ENCODE measurements at regions not wholly inside any gene's neighbourhood (a gene's known extent, or its start where the extent isn't known, plus 50 kb on each side); places are given as distances from the start of the nearest gene placed in this dataset.

DNA sequence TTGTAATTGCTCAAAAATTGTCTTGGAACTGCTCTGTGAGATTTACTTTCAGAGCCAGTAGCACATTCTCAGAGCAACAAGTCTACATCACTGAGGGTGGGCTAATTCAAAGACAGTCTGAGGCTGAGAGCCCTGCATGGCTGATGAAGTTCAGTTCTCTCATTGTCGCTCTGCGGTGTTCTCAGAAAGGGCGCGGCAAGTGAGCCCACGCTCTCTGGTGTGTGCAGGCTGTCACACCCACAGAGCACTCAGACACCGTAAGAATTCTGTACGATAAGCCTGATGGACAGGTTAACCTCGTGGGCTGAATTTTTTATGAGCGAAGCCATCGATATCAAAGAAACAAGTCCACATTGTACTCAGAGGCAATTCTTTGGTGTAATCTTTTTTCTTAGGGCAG lies 557.8 kb downstream of the HACE1 start:
- Histone ChIP-seq H3K9me3 (ENCODE audit: low read length) (no peaks in the 10 kb centered on the region), H3K4me2 (ENCODE audit: low read depth, low read length) (no peak overlapping the region), H4K20me1 (ENCODE audit: insufficient read depth, low read length) (no peaks in the 10 kb centered on the region), H3K9ac (ENCODE audit: insufficient read depth, low read depth, low read length) (no peak overlapping the region), H3K36me3 (replicated peaks in 1 of 2; ENCODE audit: control insufficient read depth in 1 of 2, insufficient read depth in 2 of 2, low read length in 2 of 2) (no peaks in the 10 kb centered on the region), H3K79me2 (ENCODE audit: insufficient read depth, low read length) (no peaks in the 10 kb centered on the region), H2AFZ (ENCODE audit: low read length) (no peak overlapping the region), H3K27me3 (ENCODE audit: control insufficient read depth in 1 of 2, insufficient read depth in 2 of 2, low read length in 2 of 2) (no peaks in the 10 kb centered on the region), H3K4me3 (replicated peaks in 1 of 3; ENCODE audit: insufficient read depth in 1 of 3, low read depth in 2 of 3, low read length in 3 of 3) (no peak overlapping the region), H3K27ac (ENCODE audit: extremely low read length, insufficient read depth, low read length) (no peak overlapping the region), H3K4me1 (ENCODE audit: insufficient read depth, low read length) (no peaks in the 10 kb centered on the region)
- CTCF ChIA-PET (ENCODE audit: low intra/inter-chr PET ratio, low total read pairs), result no interaction called here
- 27% methylated on average over 8 of the region's 10 CpGs for WGBS (ENCODE audit: low lambda C conversion rate)
- FAIRE-seq (no peak), DNase-seq (ENCODE audit: low spot score) (no peak), ATAC-seq (no peak)
- POLR2A ChIA-PET, result no interaction called here
- BruUV-seq (replicated peaks), result no TSS peak
- intact Hi-C loops (cut with micrococcal nuclease; ENCODE audit: unreplicated experiment), result no loop called here
- no peak for TF ChIP-seq CCDC6 (CRISPR knock-in tag; IDR thresholded peaks at IDR 0.05)
- TF ChIP-seq, protein P1, sequence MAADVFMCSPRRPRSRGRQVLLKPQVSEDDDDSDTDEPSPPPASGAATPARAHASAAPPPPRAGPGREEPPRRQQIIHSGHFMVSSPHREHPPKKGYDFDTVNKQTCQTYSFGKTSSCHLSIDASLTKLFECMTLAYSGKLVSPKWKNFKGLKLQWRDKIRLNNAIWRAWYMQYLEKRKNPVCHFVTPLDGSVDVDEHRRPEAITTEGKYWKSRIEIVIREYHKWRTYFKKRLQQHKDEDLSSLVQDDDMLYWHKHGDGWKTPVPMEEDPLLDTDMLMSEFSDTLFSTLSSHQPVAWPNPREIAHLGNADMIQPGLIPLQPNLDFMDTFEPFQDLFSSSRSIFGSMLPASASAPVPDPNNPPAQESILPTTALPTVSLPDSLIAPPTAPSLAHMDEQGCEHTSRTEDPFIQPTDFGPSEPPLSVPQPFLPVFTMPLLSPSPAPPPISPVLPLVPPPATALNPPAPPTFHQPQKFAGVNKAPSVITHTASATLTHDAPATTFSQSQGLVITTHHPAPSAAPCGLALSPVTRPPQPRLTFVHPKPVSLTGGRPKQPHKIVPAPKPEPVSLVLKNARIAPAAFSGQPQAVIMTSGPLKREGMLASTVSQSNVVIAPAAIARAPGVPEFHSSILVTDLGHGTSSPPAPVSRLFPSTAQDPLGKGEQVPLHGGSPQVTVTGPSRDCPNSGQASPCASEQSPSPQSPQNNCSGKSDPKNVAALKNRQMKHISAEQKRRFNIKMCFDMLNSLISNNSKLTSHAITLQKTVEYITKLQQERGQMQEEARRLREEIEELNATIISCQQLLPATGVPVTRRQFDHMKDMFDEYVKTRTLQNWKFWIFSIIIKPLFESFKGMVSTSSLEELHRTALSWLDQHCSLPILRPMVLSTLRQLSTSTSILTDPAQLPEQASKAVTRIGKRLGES (CRISPR knock-in tag; IDR thresholded peaks at IDR 0.05; ENCODE audit: borderline replicate concordance), result no peak
- TF ChIP-seq, protein P2, sequence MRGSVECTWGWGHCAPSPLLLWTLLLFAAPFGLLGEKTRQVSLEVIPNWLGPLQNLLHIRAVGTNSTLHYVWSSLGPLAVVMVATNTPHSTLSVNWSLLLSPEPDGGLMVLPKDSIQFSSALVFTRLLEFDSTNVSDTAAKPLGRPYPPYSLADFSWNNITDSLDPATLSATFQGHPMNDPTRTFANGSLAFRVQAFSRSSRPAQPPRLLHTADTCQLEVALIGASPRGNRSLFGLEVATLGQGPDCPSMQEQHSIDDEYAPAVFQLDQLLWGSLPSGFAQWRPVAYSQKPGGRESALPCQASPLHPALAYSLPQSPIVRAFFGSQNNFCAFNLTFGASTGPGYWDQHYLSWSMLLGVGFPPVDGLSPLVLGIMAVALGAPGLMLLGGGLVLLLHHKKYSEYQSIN (CRISPR knock-in tag; IDR thresholded peaks at IDR 0.05; ENCODE audit: borderline replicate concordance), result no peak
- TF ChIP-seq, protein P3, sequence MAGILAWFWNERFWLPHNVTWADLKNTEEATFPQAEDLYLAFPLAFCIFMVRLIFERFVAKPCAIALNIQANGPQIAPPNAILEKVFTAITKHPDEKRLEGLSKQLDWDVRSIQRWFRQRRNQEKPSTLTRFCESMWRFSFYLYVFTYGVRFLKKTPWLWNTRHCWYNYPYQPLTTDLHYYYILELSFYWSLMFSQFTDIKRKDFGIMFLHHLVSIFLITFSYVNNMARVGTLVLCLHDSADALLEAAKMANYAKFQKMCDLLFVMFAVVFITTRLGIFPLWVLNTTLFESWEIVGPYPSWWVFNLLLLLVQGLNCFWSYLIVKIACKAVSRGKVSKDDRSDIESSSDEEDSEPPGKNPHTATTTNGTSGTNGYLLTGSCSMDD (CRISPR knock-in tag; IDR thresholded peaks at IDR 0.05), result no peak
- TF ChIP-seq, protein P4, sequence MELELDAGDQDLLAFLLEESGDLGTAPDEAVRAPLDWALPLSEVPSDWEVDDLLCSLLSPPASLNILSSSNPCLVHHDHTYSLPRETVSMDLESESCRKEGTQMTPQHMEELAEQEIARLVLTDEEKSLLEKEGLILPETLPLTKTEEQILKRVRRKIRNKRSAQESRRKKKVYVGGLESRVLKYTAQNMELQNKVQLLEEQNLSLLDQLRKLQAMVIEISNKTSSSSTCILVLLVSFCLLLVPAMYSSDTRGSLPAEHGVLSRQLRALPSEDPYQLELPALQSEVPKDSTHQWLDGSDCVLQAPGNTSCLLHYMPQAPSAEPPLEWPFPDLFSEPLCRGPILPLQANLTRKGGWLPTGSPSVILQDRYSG (CRISPR knock-in tag; IDR thresholded peaks at IDR 0.05), result no peak
- no peak for TF ChIP-seq NAIF1 (CRISPR knock-in tag; IDR thresholded peaks at IDR 0.05; ENCODE audit: borderline replicate concordance)
- no peak for TF ChIP-seq SRSF4 (IDR thresholded peaks at IDR 0.05; ENCODE audit: low read depth, low read length, poor library complexity, severe bottlenecking)
- no peak for TF ChIP-seq ZNF557 (CRISPR knock-in tag; IDR thresholded peaks at IDR 0.05)
- TF ChIP-seq, protein P5, sequence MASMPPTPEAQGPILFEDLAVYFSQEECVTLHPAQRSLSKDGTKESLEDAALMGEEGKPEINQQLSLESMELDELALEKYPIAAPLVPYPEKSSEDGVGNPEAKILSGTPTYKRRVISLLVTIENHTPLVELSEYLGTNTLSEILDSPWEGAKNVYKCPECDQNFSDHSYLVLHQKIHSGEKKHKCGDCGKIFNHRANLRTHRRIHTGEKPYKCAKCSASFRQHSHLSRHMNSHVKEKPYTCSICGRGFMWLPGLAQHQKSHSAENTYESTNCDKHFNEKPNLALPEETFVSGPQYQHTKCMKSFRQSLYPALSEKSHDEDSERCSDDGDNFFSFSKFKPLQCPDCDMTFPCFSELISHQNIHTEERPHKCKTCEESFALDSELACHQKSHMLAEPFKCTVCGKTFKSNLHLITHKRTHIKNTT (CRISPR knock-in tag; IDR thresholded peaks at IDR 0.05), result no peak
- no peak for TF ChIP-seq MAFF (IDR thresholded peaks at IDR 0.05; ENCODE audit: low read depth, low read length)
- TF ChIP-seq SMYD3 (CRISPR knock-in tag; IDR thresholded peaks at IDR 0.05), result no peak
- in situ Hi-C loops (cut with HindIII; ENCODE audit: extremely low pct_ligation_motif_present, low pct_unique_long_range_greater_than_20kb), result no loop called here

All from HepG2 (cell line).